GM23248 (cell line): ENCODE measurements at regions not wholly inside any gene's neighbourhood (a gene's known extent, or its start where the extent isn't known, plus 50 kb on each side); places are given as distances from the start of the nearest gene placed in this dataset.
A peak's percentile ranks its signal among the peaks of the same experiment; 100 is the strongest.

Experiments
- DNase-seq: peaks from one replicate; pipeline ENCODE4 v3.0.0-alpha.2; 2015
- H2AFZ ChIP-seq: fragments of 200-600 bp; sonication (generic); 2 replicates; pipeline ENCODE4 v1.6.1; 2016; ENCODE audit warnings: antibody characterized with exemption
- H3F3A ChIP-seq: fragments of 200-600 bp; sonication (generic); 2 replicates; pipeline ENCODE4 v1.6.1; 2016; ENCODE audit warnings: mild to moderate bottlenecking, antibody characterized with exemption, mixed run types; ENCODE audit not compliant: insufficient read depth
- H3K27ac ChIP-seq: fragments of 200-600 bp; sonication (generic); 2 replicates; pipeline ENCODE4 v1.5.1; 2016; ENCODE audit warnings: mild to moderate bottlenecking
- H3K27me3 ChIP-seq: fragments of 200-600 bp; sonication (generic); replicated peaks from 2 replicates; pipeline ENCODE4 v1.6.1; 2016; ENCODE audit warnings: mild to moderate bottlenecking; ENCODE audit not compliant: insufficient read depth
- H3K36me3 ChIP-seq: fragments of 200-600 bp; sonication (generic); 2 replicates; pipeline ENCODE4 v1.6.1; 2016; ENCODE audit warnings: low read depth, mild to moderate bottlenecking
- H3K4me1 ChIP-seq: fragments of 200-600 bp; sonication (generic); 2 replicates; pipeline ENCODE4 v1.6.1; 2016; ENCODE audit warnings: mild to moderate bottlenecking; ENCODE audit not compliant: insufficient read depth
- H3K4me2 ChIP-seq: fragments of 200-600 bp; sonication (generic); one replicate; pipeline ENCODE4 v1.6.1; 2016; ENCODE audit warnings: mild to moderate bottlenecking; ENCODE audit not compliant: unreplicated experiment
- H3K4me3 ChIP-seq: fragments of 200-600 bp; sonication (generic); 2 replicates; pipeline ENCODE4 v1.5.1; 2016; ENCODE audit warnings: mild to moderate bottlenecking
- H3K79me2 ChIP-seq: fragments of 200-600 bp; sonication (generic); 2 replicates; pipeline ENCODE4 v1.6.1; 2016; ENCODE audit warnings: mild to moderate bottlenecking; ENCODE audit not compliant: insufficient read depth
- H3K9ac ChIP-seq: fragments of 200-600 bp; sonication (generic); 2 replicates; pipeline ENCODE4 v1.6.1; 2016; ENCODE audit warnings: mild to moderate bottlenecking
- H3K9me2 ChIP-seq: fragments of 200-600 bp; sonication (generic); 2 replicates; pipeline ENCODE4 v1.6.1; 2016; ENCODE audit warnings: mixed run types, mild to moderate bottlenecking, moderate library complexity; ENCODE audit not compliant: insufficient read depth
- H3K9me3 ChIP-seq: fragments of 200-600 bp; sonication (generic); one replicate; pipeline ENCODE4 v1.6.1; 2017; ENCODE audit warnings: low read depth
- H4K20me1 ChIP-seq: fragments of 200-600 bp; sonication (generic); 2 replicates; pipeline ENCODE4 v1.6.0; 2016; ENCODE audit not compliant: insufficient read depth
- EZH2 ChIP-seq: fragments of 200-600 bp; sonication (generic); IDR thresholded peaks from 2 replicates; pipeline ENCODE4 v1.6.1; 2018; ENCODE audit warnings: antibody characterized with exemption, mild to moderate bottlenecking; ENCODE audit not compliant: insufficient read depth, poor library complexity, severe bottlenecking
- EZH2phosphoT487 ChIP-seq: fragments of 200-600 bp; sonication (generic); IDR thresholded peaks from 2 replicates; pipeline ENCODE4 v1.6.1; 2018; ENCODE audit warnings: antibody characterized with exemption, moderate library complexity, mild to moderate bottlenecking, low read depth; ENCODE audit not compliant: insufficient read depth
- WGBS, 2 experiments: methylation state at CpG; one replicate each; pipeline ENCODE4 v1.1.6; 2015 to 2017; ENCODE audit warnings: low lambda C conversion rate in 2 of 2, low coverage in 1 of 2; ENCODE audit errors: missing lambda C conversion rate in 2 of 2; 5-methylcytosine and 5-hydroxymethylcytosine counted together
- in situ Hi-C: fragments of 300-500 bp; cut with MboI; formaldehyde crosslinking; loops from 2 replicates; pipeline ENCODE4 v1.15.0; 2020

DNA sequence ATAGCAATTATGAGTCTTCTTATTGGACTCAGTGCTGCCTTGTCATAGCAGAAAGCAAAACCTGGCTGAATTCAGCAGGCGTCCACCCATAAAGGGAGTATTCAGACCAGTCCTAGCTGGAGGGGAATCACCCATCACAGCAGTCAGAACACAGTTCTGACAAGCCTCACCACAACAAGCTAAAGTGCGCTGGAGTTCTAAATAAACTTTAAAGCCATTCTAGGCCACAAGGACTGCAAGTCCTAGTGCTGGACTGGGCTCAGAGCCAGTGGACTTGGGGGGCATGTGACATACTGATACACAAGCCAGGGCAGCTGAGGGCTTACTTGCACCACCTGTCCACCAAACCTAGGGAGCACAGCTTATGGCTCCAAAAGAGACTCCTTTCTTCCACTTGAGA, 115.3 kb upstream of the PCSK5 start:
- WGBS, 2 experiments: 40 to 42% methylated on average over 2 of the region's 2 CpGs
- H3K4me1 ChIP-seq: no peaks in the 10 kb centered on the region
- in situ Hi-C loops: no loop called here
- H2AFZ ChIP-seq: no peak overlapping the region
- no peak overlapping the region for H3K27ac ChIP-seq
- no peak for DNase-seq
- no peak overlapping the region for H3K4me2 ChIP-seq
- no peak overlapping the region for H3K9ac ChIP-seq
- no peaks in the 10 kb centered on the region for H4K20me1 ChIP-seq
- H3K9me3 ChIP-seq: no peaks in the 10 kb centered on the region
- H3K36me3 ChIP-seq: no peaks in the 10 kb centered on the region
- H3K9me2 ChIP-seq: no peaks in the 10 kb centered on the region; the same call in 1 of the 2 replicates
- no peaks in the 10 kb centered on the region for H3K79me2 ChIP-seq
- no peaks in the 10 kb centered on the region for H3F3A ChIP-seq
- H3K27me3 ChIP-seq: no peaks in the 10 kb centered on the region
- H3K4me3 ChIP-seq: no peak overlapping the region
- TF ChIP-seq EZH2phosphoT487 (no peak), EZH2 (no peak)

DNA sequence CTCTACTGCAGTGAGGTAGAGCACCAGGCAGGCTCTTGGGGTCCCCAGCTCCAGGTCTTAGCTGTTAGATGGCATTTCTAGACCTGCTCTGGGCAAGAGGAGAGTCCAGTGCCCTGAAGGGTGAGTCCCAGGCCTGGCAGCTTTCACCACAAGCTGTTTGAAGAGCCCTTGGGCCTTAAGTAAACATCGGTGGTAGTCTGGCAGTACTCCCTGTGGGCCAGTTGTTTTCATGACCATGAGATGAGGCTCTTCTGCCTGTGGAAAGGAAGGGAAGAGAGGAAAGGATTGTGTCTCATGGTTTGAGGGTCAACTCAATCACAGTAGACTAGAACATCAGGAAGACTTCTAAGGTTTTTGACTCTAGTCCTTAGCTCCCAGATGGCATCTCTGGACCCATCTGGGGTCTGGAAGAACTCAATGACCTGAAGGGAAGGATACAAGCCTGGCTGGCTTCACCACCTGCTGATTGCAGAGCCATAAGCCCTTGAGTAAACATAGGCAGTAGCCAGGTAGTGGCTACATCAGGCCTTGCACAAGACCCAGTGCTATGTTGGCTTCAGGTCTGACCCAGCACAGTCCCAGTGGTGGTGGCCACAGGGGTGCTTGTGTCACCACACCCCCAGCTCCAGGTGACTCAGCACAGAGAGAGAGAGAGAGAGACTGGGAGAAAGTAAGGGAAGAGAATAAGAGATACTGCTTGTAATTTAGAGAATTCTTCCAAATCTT, 114.3 kb upstream of the PCSK5 start:
- no peak overlapping the region for H3K4me2 ChIP-seq
- no peaks in the 10 kb centered on the region for H3K36me3 ChIP-seq
- no peaks in the 10 kb centered on the region for H4K20me1 ChIP-seq
- H3K9me3 ChIP-seq: no peaks in the 10 kb centered on the region
- H2AFZ ChIP-seq: no peak overlapping the region
- H3K79me2 ChIP-seq: no peaks in the 10 kb centered on the region
- no peaks in the 10 kb centered on the region; the same call in 1 of the 2 replicates for H3K9me2 ChIP-seq
- H3K27ac ChIP-seq: no peak overlapping the region
- no peak overlapping the region for H3K4me3 ChIP-seq
- no peaks in the 10 kb centered on the region for H3K4me1 ChIP-seq
- no peaks in the 10 kb centered on the region for H3K27me3 ChIP-seq
- no peak for DNase-seq
- H3F3A ChIP-seq: no peaks in the 10 kb centered on the region
- TF ChIP-seq EZH2phosphoT487: no peak
- no peak for TF ChIP-seq EZH2
- no peak overlapping the region for H3K9ac ChIP-seq
- 57 to 62% methylated on average over 1 of the region's 1 CpG for WGBS, 2 experiments
- in situ Hi-C loops: no loop called here

DNA sequence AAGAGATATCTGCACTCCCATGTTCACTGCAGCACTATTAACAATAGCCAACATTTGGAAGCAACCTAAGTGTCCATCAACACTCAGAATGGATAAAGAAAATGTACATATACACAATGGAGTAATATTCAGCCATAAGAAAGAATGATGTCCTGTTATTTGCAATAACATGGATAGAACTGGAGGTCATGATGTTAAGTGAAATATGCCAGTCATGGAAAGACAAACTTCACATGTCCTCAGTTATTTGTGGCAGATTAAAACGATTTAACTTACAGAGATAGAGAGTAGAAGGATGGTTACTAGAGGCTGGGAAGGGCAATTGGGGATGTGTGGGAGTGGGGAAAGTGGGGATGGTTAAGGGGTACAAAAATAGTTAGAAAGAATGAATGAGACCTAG, 110.3 kb upstream of the PCSK5 start:
- Histone ChIP-seq H3F3A (no peaks in the 10 kb centered on the region), H3K9me2 (no peaks in the 10 kb centered on the region; the same call in 1 of the 2 replicates), H3K4me1 (no peaks in the 10 kb centered on the region), H3K9ac (no peak overlapping the region), H3K36me3 (no peaks in the 10 kb centered on the region), H3K4me2 (no peak overlapping the region), H3K4me3 (no peak overlapping the region), H4K20me1 (no peaks in the 10 kb centered on the region), H3K79me2 (no peaks in the 10 kb centered on the region), H3K27me3 (no peaks in the 10 kb centered on the region), H3K27ac (no peak overlapping the region), H3K9me3 (no peaks in the 10 kb centered on the region), H2AFZ (no peak overlapping the region)
- in situ Hi-C loops: no loop called here
- no peak for TF ChIP-seq EZH2
- no peak for TF ChIP-seq EZH2phosphoT487
- WGBS, 2 experiments: 5 to 8% methylated on average over 1 of the region's 1 CpG
- no peak for DNase-seq

DNA sequence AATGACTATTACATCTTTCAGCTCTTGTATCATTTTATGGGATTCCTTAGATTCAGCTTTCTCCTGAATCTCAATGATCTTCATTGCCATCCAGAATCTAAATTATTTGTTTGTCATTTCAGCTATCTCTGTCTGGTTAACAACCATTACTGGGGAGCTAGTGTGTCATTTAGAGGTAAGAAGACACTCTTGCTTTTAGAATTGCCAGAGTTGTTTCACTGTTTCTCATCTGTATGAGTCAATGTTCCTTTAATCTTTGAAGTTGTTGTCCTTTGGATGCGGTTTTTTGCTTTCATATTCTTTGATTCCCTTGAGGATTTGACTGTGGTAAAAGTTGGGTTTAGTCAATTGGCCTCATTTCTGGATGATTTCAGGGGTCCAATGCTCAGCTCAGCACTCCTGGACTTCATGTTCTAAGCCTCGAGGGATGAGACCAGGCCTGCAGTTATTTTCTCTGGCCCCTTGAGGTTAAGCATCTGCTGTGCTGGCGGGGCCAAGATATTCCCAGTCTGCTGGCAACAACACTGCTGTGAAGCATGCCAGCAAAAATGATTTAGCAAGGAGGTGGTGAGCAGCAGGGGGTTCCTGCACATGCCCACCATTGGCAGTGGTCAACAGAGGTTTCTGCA, 102.4 kb upstream of the PCSK5 start:
- DNase-seq: peak; percentile 16
- Histone ChIP-seq H3K9ac (no peak overlapping the region), H2AFZ (no peak overlapping the region), H3K9me2 (no peaks in the 10 kb centered on the region), H4K20me1 (no peaks in the 10 kb centered on the region), H3F3A (no peaks in the 10 kb centered on the region), H3K4me2 (no peak overlapping the region), H3K27me3 (no peaks in the 10 kb centered on the region), H3K4me3 (no peak overlapping the region), H3K27ac (no peak overlapping the region), H3K9me3 (no peaks in the 10 kb centered on the region), H3K79me2 (no peaks in the 10 kb centered on the region), H3K36me3 (no peaks in the 10 kb centered on the region), H3K4me1 (no peaks in the 10 kb centered on the region)
- TF ChIP-seq EZH2phosphoT487 (no peak), EZH2 (no peak)
- in situ Hi-C loops: no loop called here
- WGBS, 2 experiments: 0 to 2% methylated on average over 3 of the region's 3 CpGs
